ENCODE measurements at regions not wholly inside any gene's neighbourhood (a gene's known extent, or its start where the extent isn't known, plus 50 kb on each side); places are given as distances from the start of the nearest gene placed in this dataset.

GRCh38 chr21:36647279-36648093 is 51.4 kb upstream of the SIM2 start:
- TF ChIP-seq CTCF (IDR thresholded peaks at IDR 0.05) (no peak), TCF12 (IDR thresholded peaks at IDR 0.05) (no peak), POLR2AphosphoS5 (IDR thresholded peaks at IDR 0.05; ENCODE audit: low read depth, low read length) (no peak), REST (IDR thresholded peaks at IDR 0.05; ENCODE audit: low read depth, low read length) (no peak), GABPA (IDR thresholded peaks at IDR 0.05; ENCODE audit: low read depth) (no peak), USF1 (IDR thresholded peaks at IDR 0.05; ENCODE audit: borderline replicate concordance, low read depth) (peak; percentile 13; the same call in 1 of the 2 replicates), MXI1 (IDR thresholded peaks at IDR 0.05; ENCODE audit: low read depth, low read length) (no peak), MEF2A (IDR thresholded peaks at IDR 0.05; ENCODE audit: borderline replicate concordance, low read depth) (no peak), GATA2 (CRISPR knock-in tag; IDR thresholded peaks at IDR 0.05) (no peak)
